ENCODE measurements at regions not wholly inside any gene's neighbourhood (a gene's known extent, or its start where the extent isn't known, plus 50 kb on each side); places are given as distances from the start of the nearest gene placed in this dataset.

DNA sequence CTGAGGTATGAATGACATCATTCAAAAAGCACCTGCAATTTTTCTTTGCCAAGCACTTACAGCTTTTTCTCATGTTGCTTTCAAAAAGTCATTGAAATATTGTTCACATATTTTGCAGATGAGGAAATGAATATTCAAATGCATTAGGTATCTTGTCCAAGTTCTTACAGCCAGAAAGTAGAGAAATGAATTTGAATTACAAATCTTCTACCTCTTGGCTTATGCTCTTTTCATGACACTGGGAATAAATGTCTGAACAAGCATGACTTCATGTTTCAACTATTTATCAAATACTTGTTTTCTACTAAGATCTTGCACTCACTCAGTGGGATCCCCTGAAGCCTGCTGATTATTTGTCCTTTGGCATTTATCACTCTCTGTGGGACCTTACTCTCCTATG, 267.2 kb upstream of the BTG1 start:
- TF ChIP-seq GATA2 (IDR thresholded peaks at IDR 0.05; ENCODE audit: low read depth, low read length) (no peak), GATA3 (IDR thresholded peaks at IDR 0.05; ENCODE audit: low read depth, low read length) (no peak)
